Endodermal cell (in vitro differentiated cells): ENCODE measurements at regions not wholly inside any gene's neighbourhood (a gene's known extent, or its start where the extent isn't known, plus 50 kb on each side); places are given as distances from the start of the nearest gene placed in this dataset.
A peak's percentile ranks its signal among the peaks of the same experiment; 100 is the strongest.

Source experiments
- DNase-seq: peaks from one replicate; pipeline ENCODE4 v3.0.0-alpha.2; 2017
- H3K27ac ChIP-seq: 2 replicates; pipeline ENCODE4 v1.5.1; 2013; ENCODE audit warnings: mild to moderate bottlenecking, low read depth, low read length, moderate library complexity
- H3K27me3 ChIP-seq: 2 replicates; pipeline ENCODE4 v1.6.1; 2013; ENCODE audit warnings: mild to moderate bottlenecking, low read length, moderate library complexity; ENCODE audit not compliant: insufficient read depth, control insufficient read depth, poor library complexity, severe bottlenecking
- H3K36me3 ChIP-seq: 2 replicates; pipeline ENCODE4 v1.7.0; 2013; ENCODE audit warnings: mild to moderate bottlenecking, low read length, moderate library complexity; ENCODE audit not compliant: control insufficient read depth, insufficient read depth
- H3K4me1 ChIP-seq: one replicate; pipeline ENCODE4 v1.7.0; 2013; ENCODE audit warnings: low read length; ENCODE audit not compliant: control insufficient read depth, insufficient read depth
- H3K4me3 ChIP-seq: 2 replicates; pipeline ENCODE4 v1.5.1; 2013; ENCODE audit warnings: mild to moderate bottlenecking, low read length, moderate library complexity
- H3K9ac ChIP-seq: 2 replicates; pipeline ENCODE4 v1.6.1; 2013; ENCODE audit warnings: mild to moderate bottlenecking, low read length, moderate library complexity; ENCODE audit not compliant: poor library complexity, severe bottlenecking; ENCODE audit errors: extremely low read depth
- H3K9me3 ChIP-seq: 2 replicates; pipeline ENCODE4 v1.6.1; 2013; ENCODE audit warnings: mild to moderate bottlenecking, low read length, moderate library complexity; ENCODE audit not compliant: control insufficient read depth
- H3K27ac Mint-ChIP-seq: 2 replicates; pipeline ENCODE4 v1.8.0; 2020; ENCODE audit warnings: mixed read lengths
- H3K27me3 Mint-ChIP-seq: 2 replicates; pipeline ENCODE4 v1.8.0; 2021; ENCODE audit warnings: mild to moderate bottlenecking, mixed read lengths; ENCODE audit not compliant: insufficient read depth
- H3K36me3 Mint-ChIP-seq: 2 replicates; pipeline ENCODE4 v1.8.0; 2020; ENCODE audit warnings: low read depth, mixed read lengths
- H3K4me1 Mint-ChIP-seq: 2 replicates; pipeline ENCODE4 v1.8.0; 2020; ENCODE audit warnings: mixed read lengths
- H3K4me3 Mint-ChIP-seq: 2 replicates; pipeline ENCODE4 v1.8.0; 2020; ENCODE audit warnings: mild to moderate bottlenecking, moderate library complexity, mixed read lengths
- H3K9me3 Mint-ChIP-seq: 2 replicates; pipeline ENCODE4 v1.8.0; 2020; ENCODE audit warnings: mild to moderate bottlenecking, mixed read lengths
- CTCF ChIP-seq: fragments of 200-600 bp; sonication (generic); conservative IDR thresholded peaks from 2 replicates; pipeline ENCODE4 v1.5.0; 2021; ENCODE audit warnings: antibody characterized with exemption, mild to moderate bottlenecking
- WGBS, 2 experiments: methylation state at CpG; one replicate each; pipeline versions ENCODE4 v1.1.5 to v1.1.7; 2013; ENCODE audit warnings: missing lambda C conversion rate in 2 of 2, mixed read lengths in 1 of 2; ENCODE audit not compliant: insufficient coverage in 1 of 2, insufficient read length in 1 of 2; 5-methylcytosine and 5-hydroxymethylcytosine counted together

GRCh38 chr21:23579573-23579972 lies 2027.7 kb downstream of the MRPL39 start:
- H3K9ac ChIP-seq: no peak overlapping the region
- no peak for DNase-seq
- Mint-ChIP-seq H3K27ac (no peak overlapping the region), H3K4me1 (no peaks in the 10 kb centered on the region), H3K27me3 (no peaks in the 10 kb centered on the region), H3K4me3 (no peak overlapping the region), H3K9me3 (peaks cover 12% of the 10 kb centered on the region), H3K36me3 (no peaks in the 10 kb centered on the region)
- no peaks in the 10 kb centered on the region for H3K9me3 ChIP-seq
- no peak overlapping the region for H3K27ac ChIP-seq
- no peaks in the 10 kb centered on the region for H3K36me3 ChIP-seq
- H3K4me3 ChIP-seq: no peak overlapping the region
- no peaks in the 10 kb centered on the region for H3K27me3 ChIP-seq
- TF ChIP-seq CTCF: no peak
- no peaks in the 10 kb centered on the region for H3K4me1 ChIP-seq

GRCh38 chr21:23578027-23578426 lies 2029.3 kb downstream of the MRPL39 start:
- no CpG with 5 or more reads among the region's 1 CpG for WGBS, 2 experiments
- no peak overlapping the region for H3K4me3 ChIP-seq
- no peak overlapping the region for H3K27ac ChIP-seq
- Mint-ChIP-seq H3K4me3 (no peak overlapping the region), H3K27me3 (no peaks in the 10 kb centered on the region), H3K4me1 (no peaks in the 10 kb centered on the region), H3K9me3 (peaks cover 12% of the 10 kb centered on the region), H3K27ac (no peak overlapping the region), H3K36me3 (no peaks in the 10 kb centered on the region)
- peaks cover 6% of the 10 kb centered on the region for H3K9me3 ChIP-seq
- no peaks in the 10 kb centered on the region for H3K36me3 ChIP-seq
- H3K9ac ChIP-seq: no peak overlapping the region
- TF ChIP-seq CTCF: no peak
- no peak for DNase-seq
- no peaks in the 10 kb centered on the region for H3K27me3 ChIP-seq
- no peaks in the 10 kb centered on the region for H3K4me1 ChIP-seq

DNA sequence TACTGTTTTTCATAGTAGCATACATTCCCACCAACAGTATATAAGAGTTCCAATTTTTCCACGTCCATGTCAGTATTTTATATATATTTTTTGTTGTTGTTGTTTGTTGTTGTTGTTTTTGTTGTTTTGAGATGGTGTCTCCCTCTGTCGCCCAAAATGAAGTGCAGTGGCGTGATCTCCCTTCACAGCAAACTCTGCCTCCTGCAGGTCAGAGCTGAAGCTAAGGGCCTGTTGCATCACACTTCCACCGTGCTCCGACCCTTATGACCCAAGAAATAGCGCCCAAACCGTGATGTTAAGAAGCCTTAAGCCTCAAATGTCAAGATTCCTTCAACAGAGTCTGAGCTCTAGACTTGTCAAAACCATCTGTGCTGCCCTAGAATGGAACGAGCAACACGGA lies 2032.3 kb downstream of the MRPL39 start:
- Histone ChIP-seq H3K36me3 (no peaks in the 10 kb centered on the region), H3K4me3 (no peak overlapping the region), H3K9ac (no peak overlapping the region), H3K4me1 (no peaks in the 10 kb centered on the region), H3K27me3 (no peaks in the 10 kb centered on the region), H3K9me3 (peaks cover 6% of the 10 kb centered on the region), H3K27ac (no peak overlapping the region)
- Mint-ChIP-seq H3K9me3 (peaks cover 10% of the 10 kb centered on the region), H3K4me3 (no peak overlapping the region), H3K27me3 (no peaks in the 10 kb centered on the region), H3K36me3 (no peaks in the 10 kb centered on the region), H3K4me1 (no peaks in the 10 kb centered on the region), H3K27ac (no peak overlapping the region)
- 79% methylated on average over 5 to 8 of the region's 9 CpGs for WGBS, 2 experiments
- DNase-seq: peak; percentile 67
- peak; percentile 67 for TF ChIP-seq CTCF
